Upper lobe of left lung (tissue), 6 donors: ENCODE measurements at regions not wholly inside any gene's neighbourhood (a gene's known extent, or its start where the extent isn't known, plus 50 kb on each side); places are given as distances from the start of the nearest gene placed in this dataset.

Experiments used
- ATAC-seq, 2 donors: fragments of 200-7000 bp; cut with Tn5 transposase; one replicate each; pipeline ENCODE4 v1.9.1; 2022; ENCODE audit warnings: mild to moderate bottlenecking in 2 of 2, moderate library complexity in 2 of 2; ENCODE audit not compliant: low FRiP score in 2 of 2
- DNase-seq, 2 donors: peaks; one replicate each; pipeline ENCODE4 v3.0.0-alpha.2; 2019 to 2020
- H3K27ac ChIP-seq, 4 donors: fragments of 200-600 bp; sonication (generic); one replicate each; pipeline ENCODE4 v1.5.1; 2016 to 2019
- H3K27me3 ChIP-seq, 4 donors: fragments of 200-600 bp; sonication (generic); one replicate each; pipeline ENCODE4 v1.5.1; 2017 to 2019
- H3K36me3 ChIP-seq, 4 donors: fragments of 200-600 bp; sonication (generic); one replicate each; pipeline ENCODE4 v1.5.1; 2016 to 2019
- H3K4me1 ChIP-seq, 4 donors: fragments of 200-600 bp; sonication (generic); one replicate each; pipeline ENCODE4 v1.5.1; 2018 to 2019
- H3K4me3 ChIP-seq, 4 donors: fragments of 200-600 bp; sonication (generic); one replicate each; pipeline ENCODE4 v1.5.1; 2017 to 2019; ENCODE audit warnings: mild to moderate bottlenecking in 2 of 4, moderate library complexity in 1 of 4
- H3K9me3 ChIP-seq, 4 donors: fragments of 200-600 bp; sonication (generic); one replicate each; pipeline ENCODE4 v1.5.1; 2018 to 2019
- CTCF ChIP-seq, 6 experiments: fragments of 450-650 bp in 4 of 6; fragments of 200-600 bp in 2 of 6; sonication (generic) in 2 of 6; IDR thresholded peaks; one replicate each; pipeline ENCODE4 v1.5.1; 2016 to 2019; ENCODE audit warnings: antibody characterized with exemption in 6 of 6
- EP300 ChIP-seq, 4 donors: sonication (generic); formaldehyde crosslinking; IDR thresholded peaks; one replicate each; pipeline ENCODE4 v1.5.1; 2017; ENCODE audit warnings: antibody characterized with exemption in 4 of 4, control low read depth in 2 of 4
- POLR2A ChIP-seq, 4 donors: fragments of 450-650 bp; IDR thresholded peaks; one replicate each; pipeline ENCODE4 v1.5.1; 2016 to 2017; ENCODE audit warnings: antibody characterized with exemption in 4 of 4, mild to moderate bottlenecking in 2 of 4
- POLR2AphosphoS5 ChIP-seq, 2 donors: sonication (generic); formaldehyde crosslinking; IDR thresholded peaks; one replicate each; pipeline ENCODE4 v1.5.1; 2017; ENCODE audit warnings: antibody characterized with exemption in 2 of 2
- WGBS, 2 donors: methylation state at CpG; one replicate each; pipeline ENCODE4 v1.1.5; 2017 to 2018; 5-methylcytosine and 5-hydroxymethylcytosine counted together
- donor health status: DM: no; HTN: no; CAD: no; lungs with moderate emphysema.
- donor health status: DM: no; HTN: yes; CAD: no; lungs with severe emphysema.

- H3K36me3 ChIP-seq: no peaks in the 10 kb centered on the region
- no peak for TF ChIP-seq POLR2A (IDR thresholded peaks at IDR 0.05)
- WGBS, 2 donors: 75 to 76% methylated on average over 2 of the region's 2 CpGs
- no peak overlapping the region for H3K4me3 ChIP-seq
- H3K9me3 ChIP-seq: no peaks in the 10 kb centered on the region
- DNase-seq (no peak), ATAC-seq (no peak)
- no peak overlapping the region for H3K27ac ChIP-seq
- no peaks in the 10 kb centered on the region for H3K4me1 ChIP-seq
- H3K27me3 ChIP-seq: no peaks in the 10 kb centered on the region
These were observed 646.7 kb upstream of the FOXG1 start for GRCh38 chr14:28119849-28120248.

- DNase-seq: no peak
- ATAC-seq: no peak
- TF ChIP-seq POLR2A (IDR thresholded peaks at IDR 0.05) (no peak), POLR2AphosphoS5 (IDR thresholded peaks at IDR 0.05) (no peak), CTCF (IDR thresholded peaks at IDR 0.05) (no peak), EP300 (IDR thresholded peaks at IDR 0.05) (no peak)
- H3K27ac ChIP-seq: no peak overlapping the region
- no peaks in the 10 kb centered on the region for H3K27me3 ChIP-seq
- H3K4me1 ChIP-seq: no peaks in the 10 kb centered on the region
- no peaks in the 10 kb centered on the region for H3K9me3 ChIP-seq
- H3K4me3 ChIP-seq: no peak overlapping the region
- H3K36me3 ChIP-seq: no peaks in the 10 kb centered on the region
These were observed 646.2 kb upstream of the FOXG1 start for GRCh38 chr14:28120391-28120790.

- Histone ChIP-seq H3K27ac (no peak overlapping the region), H3K4me3 (no peak overlapping the region), H3K4me1 (no peaks in the 10 kb centered on the region), H3K9me3 (no peaks in the 10 kb centered on the region), H3K27me3 (no peaks in the 10 kb centered on the region), H3K36me3 (no peaks in the 10 kb centered on the region)
- ATAC-seq: no peak
- DNase-seq: no peak
- no peak for TF ChIP-seq CTCF (IDR thresholded peaks at IDR 0.05)
- TF ChIP-seq EP300 (IDR thresholded peaks at IDR 0.05): no peak
- TF ChIP-seq POLR2AphosphoS5 (IDR thresholded peaks at IDR 0.05): no peak
- no peak for TF ChIP-seq POLR2A (IDR thresholded peaks at IDR 0.05)
- WGBS, 2 donors: 32 to 33% methylated on average over 3 of the region's 3 CpGs
These were observed 644.9 kb upstream of the FOXG1 start for GRCh38 chr14:28121512-28122297.

GRCh38 chr14:28130610-28131284, 635.8 kb upstream of the FOXG1 start:
- Histone ChIP-seq H3K4me3 (no peak overlapping the region), H3K27ac (no peak overlapping the region), H3K36me3 (no peaks in the 10 kb centered on the region), H3K9me3 (no peaks in the 10 kb centered on the region), H3K4me1 (no peaks in the 10 kb centered on the region), H3K27me3 (no peaks in the 10 kb centered on the region)
- 72 to 73% methylated on average over 7 of the region's 7 CpGs for WGBS, 2 donors
- DNase-seq (no peak), ATAC-seq (no peak)
- TF ChIP-seq POLR2A (IDR thresholded peaks at IDR 0.05) (no peak), EP300 (IDR thresholded peaks at IDR 0.05) (no peak), POLR2AphosphoS5 (IDR thresholded peaks at IDR 0.05) (no peak), CTCF (IDR thresholded peaks at IDR 0.05) (no peak)

- TF ChIP-seq EP300 (IDR thresholded peaks at IDR 0.05): no peak
- TF ChIP-seq POLR2AphosphoS5 (IDR thresholded peaks at IDR 0.05): no peak
- no peak for TF ChIP-seq POLR2A (IDR thresholded peaks at IDR 0.05)
- TF ChIP-seq CTCF (IDR thresholded peaks at IDR 0.05): no peak
- no peak overlapping the region for H3K4me3 ChIP-seq
- no peak for ATAC-seq
- 68 to 73% methylated on average over 1 of the region's 1 CpG for WGBS, 2 donors
- H3K36me3 ChIP-seq: no peaks in the 10 kb centered on the region
- H3K4me1 ChIP-seq: no peaks in the 10 kb centered on the region
- DNase-seq: no peak
- H3K27ac ChIP-seq: no peak overlapping the region
- H3K27me3 ChIP-seq: no peaks in the 10 kb centered on the region
- no peaks in the 10 kb centered on the region for H3K9me3 ChIP-seq
These were observed 628.2 kb upstream of the FOXG1 start for GRCh38 chr14:28138341-28138740.
